ENCODE measurements at regions not wholly inside any gene's neighbourhood (a gene's known extent, or its start where the extent isn't known, plus 50 kb on each side); places are given as distances from the start of the nearest gene placed in this dataset.
A peak's percentile ranks its signal among the peaks of the same experiment; 100 is the strongest.

DNA sequence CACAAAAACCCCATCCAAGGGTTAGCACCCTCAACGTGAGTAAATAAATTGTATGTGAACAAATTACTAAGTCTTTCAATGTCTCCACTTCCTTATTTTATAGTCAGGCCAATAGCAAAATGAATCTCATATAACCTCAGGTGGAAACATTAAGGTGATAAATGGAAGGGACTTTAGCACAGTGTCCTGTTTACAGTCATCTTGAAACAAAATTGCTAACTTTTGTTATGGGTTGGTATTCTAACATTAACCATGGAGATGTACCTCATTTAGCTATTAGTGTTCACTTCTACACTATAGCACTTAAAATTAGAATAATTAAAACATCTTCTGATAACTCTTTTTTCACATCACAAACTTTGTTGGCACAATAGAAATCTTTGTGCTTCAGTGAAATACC is 255.8 kb upstream of the CNTNAP2 start:
- in situ Hi-C loops (cut with MboI; ENCODE audit: low sequenced_read_pairs, unreplicated experiment): no loop called here
- TF ChIP-seq, protein P1, sequence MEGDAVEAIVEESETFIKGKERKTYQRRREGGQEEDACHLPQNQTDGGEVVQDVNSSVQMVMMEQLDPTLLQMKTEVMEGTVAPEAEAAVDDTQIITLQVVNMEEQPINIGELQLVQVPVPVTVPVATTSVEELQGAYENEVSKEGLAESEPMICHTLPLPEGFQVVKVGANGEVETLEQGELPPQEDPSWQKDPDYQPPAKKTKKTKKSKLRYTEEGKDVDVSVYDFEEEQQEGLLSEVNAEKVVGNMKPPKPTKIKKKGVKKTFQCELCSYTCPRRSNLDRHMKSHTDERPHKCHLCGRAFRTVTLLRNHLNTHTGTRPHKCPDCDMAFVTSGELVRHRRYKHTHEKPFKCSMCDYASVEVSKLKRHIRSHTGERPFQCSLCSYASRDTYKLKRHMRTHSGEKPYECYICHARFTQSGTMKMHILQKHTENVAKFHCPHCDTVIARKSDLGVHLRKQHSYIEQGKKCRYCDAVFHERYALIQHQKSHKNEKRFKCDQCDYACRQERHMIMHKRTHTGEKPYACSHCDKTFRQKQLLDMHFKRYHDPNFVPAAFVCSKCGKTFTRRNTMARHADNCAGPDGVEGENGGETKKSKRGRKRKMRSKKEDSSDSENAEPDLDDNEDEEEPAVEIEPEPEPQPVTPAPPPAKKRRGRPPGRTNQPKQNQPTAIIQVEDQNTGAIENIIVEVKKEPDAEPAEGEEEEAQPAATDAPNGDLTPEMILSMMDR (IDR thresholded peaks at IDR 0.05; ENCODE audit: borderline replicate concordance, control extremely low read depth, extremely low read depth, insufficient read depth, missing control alignments): no peak

DNA sequence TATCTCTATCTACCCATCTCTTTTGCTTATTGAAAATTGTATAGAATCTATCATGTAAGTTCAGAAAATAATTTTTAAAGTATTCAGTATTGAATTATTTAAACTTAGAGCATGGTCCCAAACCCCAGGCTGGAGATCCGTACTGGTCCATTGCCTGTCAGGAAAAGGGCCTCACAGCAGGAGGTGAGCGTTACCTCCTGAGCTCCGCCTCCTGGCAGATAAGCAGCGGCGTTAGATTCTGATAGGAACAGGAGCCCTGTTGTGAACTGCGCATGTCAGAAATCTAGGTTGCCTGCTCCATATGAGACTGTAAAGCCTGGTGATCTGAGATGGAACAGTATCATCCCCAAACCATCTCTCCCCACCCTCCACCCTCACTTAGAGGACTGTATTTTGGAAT is 266.0 kb upstream of the CNTNAP2 start:
- no peak for DNase-seq (ENCODE audit: low spot score)
- in situ Hi-C loops (cut with MboI; ENCODE audit: low sequenced_read_pairs, unreplicated experiment): no loop called here
- TF ChIP-seq, protein P1 (IDR thresholded peaks at IDR 0.05; ENCODE audit: borderline replicate concordance, control extremely low read depth, extremely low read depth, insufficient read depth, missing control alignments): no peak

More for the DNA sequence above, 255.8 kb upstream of the CNTNAP2 start:
- no peak for DNase-seq (ENCODE audit: low spot score)

DNA sequence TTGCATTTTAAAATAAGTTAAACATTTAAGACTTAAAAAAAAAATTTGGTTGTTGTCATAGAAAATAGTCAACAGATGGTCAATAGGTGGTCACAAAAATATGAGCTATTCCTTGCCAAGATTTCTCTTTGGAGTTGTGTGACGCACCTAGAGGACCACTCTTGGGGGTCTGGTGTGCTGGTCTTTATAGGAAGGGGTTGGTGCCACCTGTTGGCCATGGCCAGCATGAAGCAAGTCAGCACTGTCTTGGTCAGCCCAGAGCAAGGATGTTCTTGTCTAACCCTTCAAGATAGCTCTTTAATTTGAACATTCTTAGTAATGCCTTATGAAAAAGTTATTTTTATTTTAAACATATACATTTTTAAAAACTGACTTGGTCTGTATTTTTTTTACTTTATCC is 267.9 kb upstream of the CNTNAP2 start:
- TF ChIP-seq, protein P1 (IDR thresholded peaks at IDR 0.05; ENCODE audit: borderline replicate concordance, control extremely low read depth, extremely low read depth, insufficient read depth, missing control alignments): peak; percentile 14
- DNase-seq (ENCODE audit: low spot score): no peak
- in situ Hi-C loops (cut with MboI; ENCODE audit: low sequenced_read_pairs, unreplicated experiment): no loop called here

DNA sequence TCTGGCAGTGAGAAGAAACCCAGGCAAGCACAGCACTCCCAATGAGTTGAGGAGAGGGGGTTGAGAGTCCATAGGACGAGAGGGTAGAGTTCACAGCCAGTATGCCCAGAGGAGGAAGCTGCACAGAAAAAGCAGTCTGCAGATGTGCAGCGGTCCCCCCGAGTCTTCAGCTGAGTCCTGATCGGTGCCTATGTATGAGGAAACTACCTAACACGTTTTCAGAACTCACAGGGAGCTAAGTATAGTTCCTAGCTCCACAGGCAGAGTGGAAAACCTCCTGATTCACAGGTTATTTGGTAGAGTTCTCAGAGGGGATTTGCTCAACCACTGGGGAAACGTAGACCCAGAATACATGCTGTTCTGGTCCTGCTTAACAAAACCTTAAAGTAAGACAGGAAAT is 271.3 kb upstream of the CNTNAP2 start:
- TF ChIP-seq, protein P1 (IDR thresholded peaks at IDR 0.05; ENCODE audit: borderline replicate concordance, control extremely low read depth, extremely low read depth, insufficient read depth, missing control alignments): no peak
- in situ Hi-C loops (cut with MboI; ENCODE audit: low sequenced_read_pairs, unreplicated experiment): no loop called here

DNA sequence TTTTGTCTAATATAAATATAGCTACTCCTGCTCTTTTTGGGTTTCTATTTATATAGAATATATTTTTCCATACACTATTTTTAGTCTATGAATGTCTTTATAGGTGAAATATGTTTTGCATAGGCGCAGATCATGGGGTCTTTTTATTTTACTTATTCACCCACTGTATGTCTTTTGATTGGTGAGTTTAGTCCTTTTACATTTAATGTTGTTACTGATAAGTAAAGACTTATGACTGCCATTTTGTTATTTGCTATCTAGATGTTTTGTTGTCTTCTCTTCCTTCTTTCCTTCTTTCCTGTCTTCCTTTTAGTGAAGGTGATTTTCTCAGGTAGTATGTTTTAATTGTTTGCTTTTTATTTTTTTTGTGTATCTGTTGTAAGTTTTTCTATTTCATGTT is 276.8 kb upstream of the CNTNAP2 start:
- in situ Hi-C loops (cut with MboI; ENCODE audit: low sequenced_read_pairs, unreplicated experiment): no loop called here
- DNase-seq (ENCODE audit: low spot score): no peak
- TF ChIP-seq, protein P1 (IDR thresholded peaks at IDR 0.05; ENCODE audit: borderline replicate concordance, control extremely low read depth, extremely low read depth, insufficient read depth, missing control alignments): no peak

More for the DNA sequence above, 271.3 kb upstream of the CNTNAP2 start:
- no peak for DNase-seq (ENCODE audit: low spot score)

DNA sequence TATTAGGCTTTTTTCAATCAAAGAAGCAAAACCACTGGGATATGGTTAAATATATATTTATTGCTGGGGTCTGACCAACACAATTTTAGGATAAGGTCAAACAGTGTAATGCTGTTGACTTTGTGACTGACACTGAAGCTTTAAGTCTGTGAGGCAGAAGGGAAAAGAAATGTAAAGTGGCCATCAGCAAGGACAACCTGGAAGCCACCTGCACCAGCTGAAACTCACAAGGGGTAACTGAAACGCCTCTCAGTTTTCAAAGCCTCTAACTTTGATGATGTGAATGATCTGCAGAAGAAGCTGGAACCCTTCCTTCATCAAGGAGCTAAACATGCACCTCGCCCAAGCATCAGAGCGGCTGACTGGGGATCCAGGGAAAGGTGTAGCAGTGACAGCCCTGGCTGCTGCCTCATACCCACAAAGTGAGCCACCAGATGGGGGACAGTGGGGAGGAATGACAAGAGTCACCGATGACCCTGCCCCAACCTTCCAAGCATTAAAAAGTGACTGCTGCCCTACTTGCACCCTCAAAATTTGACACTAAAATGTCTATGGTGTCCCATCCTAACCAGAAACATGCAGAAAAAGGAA is 284.9 kb upstream of the CNTNAP2 start:
- in situ Hi-C loops (cut with MboI; ENCODE audit: low sequenced_read_pairs, unreplicated experiment): no loop called here
- no peak for DNase-seq (ENCODE audit: low spot score)
- TF ChIP-seq, protein P1 (IDR thresholded peaks at IDR 0.05; ENCODE audit: borderline replicate concordance, control extremely low read depth, extremely low read depth, insufficient read depth, missing control alignments): no peak
